Right atrium auricular region (tissue), 2 donors: ENCODE measurements at regions not wholly inside any gene's neighbourhood (a gene's known extent, or its start where the extent isn't known, plus 50 kb on each side); places are given as distances from the start of the nearest gene placed in this dataset.

Source experiments
- DNase-seq: peaks from one replicate; pipeline ENCODE4 v3.0.0-alpha.2; 2019; ENCODE audit warnings: low spot score
- H3K27ac ChIP-seq, 2 donors: fragments of 200-600 bp; sonication (generic); 1 replicate in 1 of 2; 2 replicates in 1 of 2; pipeline ENCODE4 v1.5.1; 2016 to 2019
- H3K27me3 ChIP-seq, 2 donors: fragments of 200-600 bp; sonication (generic); one replicate each; pipeline versions ENCODE4 v1.5.1 to v1.6.0; 2017 to 2019
- H3K36me3 ChIP-seq: fragments of 200-600 bp; sonication (generic); one replicate; pipeline ENCODE4 v1.5.1; 2016
- H3K4me1 ChIP-seq, 2 donors: fragments of 200-600 bp; sonication (generic); one replicate each; pipeline versions ENCODE4 v1.5.1 to v1.6.0; 2017 to 2019
- H3K4me3 ChIP-seq, 2 donors: fragments of 200-600 bp; sonication (generic); 1 replicate in 1 of 2; 2 replicates in 1 of 2; pipeline ENCODE4 v1.5.1; 2017 to 2019; ENCODE audit warnings: mild to moderate bottlenecking in 1 of 2, moderate library complexity in 1 of 2
- H3K9me3 ChIP-seq, 2 donors: fragments of 200-600 bp; sonication (generic); one replicate each; pipeline ENCODE4 v1.5.1; 2019
- CTCF ChIP-seq, 2 donors: fragments of 200-600 bp; sonication (generic); IDR thresholded peaks; one replicate each; pipeline ENCODE4 v1.5.1; 2019; ENCODE audit warnings: antibody characterized with exemption in 2 of 2

GRCh38 chr4:189279188-189279587 lies 661.5 kb upstream of the FRG1 start:
- Histone ChIP-seq H3K36me3 (no peaks in the 10 kb centered on the region), H3K27ac (no peak overlapping the region), H3K4me1 (no peaks in the 10 kb centered on the region), H3K9me3 (no peaks in the 10 kb centered on the region), H3K4me3 (no peak overlapping the region), H3K27me3 (no peaks in the 10 kb centered on the region)
- no peak for DNase-seq
- TF ChIP-seq CTCF (IDR thresholded peaks at IDR 0.05) = no peak

GRCh38 chr4:189285377-189285776 lies 655.3 kb upstream of the FRG1 start:
- Histone ChIP-seq H3K27me3 (no peaks in the 10 kb centered on the region), H3K36me3 (no peaks in the 10 kb centered on the region), H3K9me3 (no peaks in the 10 kb centered on the region), H3K27ac (no peak overlapping the region), H3K4me3 (no peak overlapping the region), H3K4me1 (no peaks in the 10 kb centered on the region)
- no peak for DNase-seq
- TF ChIP-seq CTCF (IDR thresholded peaks at IDR 0.05) = no peak

- no peak for TF ChIP-seq CTCF (IDR thresholded peaks at IDR 0.05)
- H3K27me3 ChIP-seq = no peaks in the 10 kb centered on the region
- no peak overlapping the region for H3K27ac ChIP-seq
- no peaks in the 10 kb centered on the region for H3K9me3 ChIP-seq
- no peak overlapping the region for H3K4me3 ChIP-seq
- DNase-seq = no peak
- H3K4me1 ChIP-seq = no peaks in the 10 kb centered on the region
- H3K36me3 ChIP-seq = no peaks in the 10 kb centered on the region
These were observed 648.7 kb upstream of the FRG1 start for GRCh38 chr4:189291939-189292338.

- no peaks in the 10 kb centered on the region for H3K4me1 ChIP-seq
- no peaks in the 10 kb centered on the region for H3K36me3 ChIP-seq
- DNase-seq = no peak
- no peaks in the 10 kb centered on the region for H3K9me3 ChIP-seq
- H3K27ac ChIP-seq = no peak overlapping the region
- H3K4me3 ChIP-seq = no peak overlapping the region
- H3K27me3 ChIP-seq = no peaks in the 10 kb centered on the region
- TF ChIP-seq CTCF (IDR thresholded peaks at IDR 0.05) = no peak
These were observed 647.2 kb upstream of the FRG1 start for GRCh38 chr4:189293459-189293858.

DNA sequence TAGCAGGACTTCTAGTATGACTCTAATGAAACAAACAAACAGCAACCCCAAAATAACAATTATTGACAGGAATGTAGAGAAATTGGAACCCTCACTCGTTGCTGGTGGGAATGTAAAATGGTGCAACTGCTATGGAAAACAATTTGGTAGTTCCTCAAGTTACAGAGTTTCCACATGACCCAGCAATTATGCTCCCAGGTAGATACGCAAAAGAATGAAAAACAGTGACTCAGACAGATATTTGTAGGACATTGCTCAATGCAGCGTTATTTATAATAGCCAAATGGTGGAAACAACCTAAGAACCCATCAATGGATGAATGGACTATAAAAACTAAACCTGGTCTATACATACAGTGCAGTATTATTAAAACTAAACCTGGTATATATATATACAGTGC lies 646.1 kb upstream of the FRG1 start:
- no peaks in the 10 kb centered on the region for H3K36me3 ChIP-seq
- H3K27ac ChIP-seq = no peak overlapping the region
- H3K9me3 ChIP-seq = no peaks in the 10 kb centered on the region
- H3K4me3 ChIP-seq = no peak overlapping the region
- no peak for TF ChIP-seq CTCF (IDR thresholded peaks at IDR 0.05)
- DNase-seq = no peak
- no peaks in the 10 kb centered on the region for H3K4me1 ChIP-seq
- H3K27me3 ChIP-seq = no peaks in the 10 kb centered on the region

- DNase-seq = no peak
- TF ChIP-seq CTCF (IDR thresholded peaks at IDR 0.05) = no peak
- no peak overlapping the region for H3K27ac ChIP-seq
- H3K27me3 ChIP-seq = no peaks in the 10 kb centered on the region
- no peaks in the 10 kb centered on the region for H3K4me1 ChIP-seq
- H3K9me3 ChIP-seq = no peaks in the 10 kb centered on the region
- no peak overlapping the region for H3K4me3 ChIP-seq
- no peaks in the 10 kb centered on the region for H3K36me3 ChIP-seq
These were observed 641.0 kb upstream of the FRG1 start for GRCh38 chr4:189299706-189300105.
